SK-N-SH (cell line): ENCODE measurements at regions not wholly inside any gene's neighbourhood (a gene's known extent, or its start where the extent isn't known, plus 50 kb on each side); places are given as distances from the start of the nearest gene placed in this dataset.

Experiments
- CTCF ChIA-PET: fragments of 300-600, 350-600 bp; formaldehyde crosslinking; extraction: SDS; loops from one replicate; lab custom pipeline; 2021; lab: Yijun Ruan, JAX
- POLR2A ChIA-PET: fragments of 350-600 bp; sonication (Branson Sonifier 250); formaldehyde crosslinking; extraction: SDS; loops from one replicate; lab custom pipeline; 2020; ENCODE audit warnings: antibody characterized with exemption, inconsistent platforms; lab: Yijun Ruan, JAX
- DNase-seq: peaks from one replicate; pipeline ENCODE4 v3.0.0; 2012
- H2AFZ ChIP-seq: fragments of 200-600 bp; sonication (generic); 2 replicates; pipeline ENCODE4 v1.8.1; 2016; ENCODE audit warnings: antibody characterized with exemption, mild to moderate bottlenecking, low read depth
- H3F3A ChIP-seq: fragments of 200-600 bp; sonication (generic); replicated peaks from 2 replicates; pipeline ENCODE3; 2016; ENCODE audit warnings: antibody characterized with exemption, mild to moderate bottlenecking; ENCODE audit not compliant: insufficient read depth
- H3K27ac ChIP-seq, 2 experiments: fragments of 200-500 bp in 1 of 2; fragments of 200-600 bp in 1 of 2; sonication (Bioruptor generic) in 1 of 2; sonication (generic), shearing (Covaris generic) in 1 of 2; 2 replicates each; pipeline versions ENCODE4 v1.5.1 to v1.6.1; 2014 to 2016; ENCODE audit warnings: low read depth in 2 of 2, inconsistent platforms in 1 of 2, low read length in 1 of 2, mild to moderate bottlenecking in 1 of 2, mixed read lengths in 1 of 2
- H3K27me3 ChIP-seq: fragments of 200-600 bp; sonication (generic), shearing (Covaris generic); 2 replicates; pipeline ENCODE4 v1.6.1; 2016; ENCODE audit warnings: mixed run types; ENCODE audit not compliant: insufficient read depth
- H3K36me3 ChIP-seq, 2 experiments: fragments of 200-500 bp in 1 of 2; fragments of 200-600 bp in 1 of 2; sonication (Bioruptor generic) in 1 of 2; sonication (generic) in 1 of 2; replicated peaks in 1 of 2; 2 replicates each; pipeline versions ENCODE3 to v1.5.1; 2014 to 2016; ENCODE audit warnings: low read length in 1 of 2, mild to moderate bottlenecking in 1 of 2; ENCODE audit not compliant: insufficient read depth in 2 of 2, control insufficient read depth in 1 of 2
- H3K4me1 ChIP-seq, 2 experiments: fragments of 200-500 bp in 1 of 2; fragments of 200-600 bp in 1 of 2; sonication (Bioruptor generic) in 1 of 2; sonication (generic), shearing (Covaris generic) in 1 of 2; 2 replicates each; pipeline versions ENCODE4 v1.5.1 to v1.6.1; 2014 to 2016; ENCODE audit warnings: low read depth in 1 of 2, low read length in 1 of 2, mixed run types in 1 of 2; ENCODE audit not compliant: insufficient read depth in 2 of 2, control insufficient read depth in 1 of 2
- H3K4me2 ChIP-seq: fragments of 200-600 bp; sonication (generic), shearing (Covaris generic); 2 replicates; pipeline ENCODE4 v1.6.1; 2017; ENCODE audit warnings: mixed run types
- H3K4me3 ChIP-seq, 2 experiments: fragments of 200-500 bp in 1 of 2; fragments of 200-600 bp in 1 of 2; sonication (Bioruptor generic) in 1 of 2; sonication (generic), shearing (Covaris generic) in 1 of 2; 2 replicates each; pipeline versions ENCODE4 v1.5.1 to v1.8.1; 2014 to 2016; ENCODE audit warnings: low read depth in 2 of 2, inconsistent platforms in 1 of 2, low read length in 1 of 2, mild to moderate bottlenecking in 1 of 2, mixed read lengths in 1 of 2, moderate library complexity in 1 of 2
- H3K79me2 ChIP-seq: fragments of 200-600 bp; sonication (generic); 2 replicates; pipeline ENCODE4 v1.8.1; 2017; ENCODE audit warnings: mild to moderate bottlenecking; ENCODE audit not compliant: insufficient read depth
- H3K9ac ChIP-seq: fragments of 200-600 bp; sonication (generic); 2 replicates; pipeline ENCODE4 v1.6.1; 2017; ENCODE audit warnings: mixed run types
- H3K9me2 ChIP-seq: fragments of 200-600 bp; sonication (generic); 2 replicates; pipeline ENCODE4 v1.6.1; 2017; ENCODE audit warnings: mixed run types
- H3K9me3 ChIP-seq: fragments of 200-600 bp; sonication (generic); 2 replicates; pipeline ENCODE4 v1.6.1; 2017; ENCODE audit warnings: mixed run types, mild to moderate bottlenecking, moderate library complexity
- H4K20me1 ChIP-seq: fragments of 200-600 bp; sonication (generic); 2 replicates; pipeline ENCODE4 v1.6.1; 2017; ENCODE audit warnings: mild to moderate bottlenecking, mixed run types; ENCODE audit not compliant: insufficient read depth
- ELF1 ChIP-seq: IDR thresholded peaks from 2 replicates; pipeline ENCODE4 v1.4.0; 2012
- FOXJ3 ChIP-seq: sonication (generic); formaldehyde crosslinking; IDR thresholded peaks from 2 replicates; pipeline ENCODE4 v1.5.1; 2020; ENCODE audit warnings: mild to moderate bottlenecking, missing genetic modification reagents
- FOXM1 ChIP-seq: IDR thresholded peaks from 2 replicates; pipeline ENCODE4 v1.4.0; 2012; ENCODE audit warnings: low read depth, mild to moderate bottlenecking
- JUND ChIP-seq: IDR thresholded peaks from 2 replicates; pipeline ENCODE4 v1.4.0; 2012
- MEF2A ChIP-seq: IDR thresholded peaks from 2 replicates; pipeline ENCODE4 v1.4.0; 2012; ENCODE audit warnings: low read depth, borderline replicate concordance
- NFIC ChIP-seq: IDR thresholded peaks from 2 replicates; pipeline ENCODE4 v1.4.0; 2012; ENCODE audit warnings: borderline replicate concordance
- SMC3 ChIP-seq: IDR thresholded peaks from 2 replicates; pipeline ENCODE4 v1.6.1; 2012; ENCODE audit warnings: low read depth, low read length, improper control_type of control experiment
- TAF1 ChIP-seq: IDR thresholded peaks from 2 replicates; pipeline ENCODE4 v1.6.1; 2012; ENCODE audit warnings: low read depth, mild to moderate bottlenecking, low read length, moderate library complexity, borderline replicate concordance
- TCF12 ChIP-seq: IDR thresholded peaks from 2 replicates; pipeline ENCODE4 v1.4.0; 2012
- YY1 ChIP-seq: IDR thresholded peaks from 2 replicates; pipeline ENCODE4 v1.4.0; 2012; ENCODE audit warnings: low read depth, mild to moderate bottlenecking
- WGBS: methylation state at CpG from one replicate; pipeline ENCODE4 v1.1.6; 2017; ENCODE audit warnings: low lambda C conversion rate; 5-methylcytosine and 5-hydroxymethylcytosine counted together
- TF ChIP-seq, protein P1 (sequence below): IDR thresholded peaks from 2 replicates; pipeline ENCODE4 v1.4.0; 2012; ENCODE audit warnings: low read depth, borderline replicate concordance
- TF ChIP-seq, protein P2 (sequence below): fragments of 200-600 bp; sonication (generic); IDR thresholded peaks from 2 replicates; pipeline ENCODE4 v1.6.1; 2017; ENCODE audit warnings: antibody characterized with exemption, mild to moderate bottlenecking, moderate library complexity

DNA sequence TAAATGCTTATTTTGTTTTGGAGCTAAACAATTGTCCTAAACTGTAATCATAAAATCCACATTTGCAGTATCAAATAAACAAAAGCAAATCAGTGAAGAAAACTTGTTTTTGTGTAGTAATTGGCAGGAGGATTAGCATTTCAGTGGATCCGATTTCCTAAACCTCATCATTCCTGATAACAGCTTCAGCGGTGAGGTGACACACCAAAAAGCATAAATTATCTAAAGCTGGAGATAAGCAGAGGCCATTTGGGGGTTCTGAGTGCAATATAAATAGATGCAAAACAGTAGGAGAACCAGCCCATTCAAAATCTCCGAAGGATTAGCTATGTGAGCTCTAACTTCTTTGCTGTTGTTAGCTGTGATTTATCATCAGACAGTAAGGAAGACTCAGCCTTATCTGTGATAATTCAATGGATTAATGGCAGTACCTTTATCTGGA is 235.8 kb downstream of the EPHA7 start:
- WGBS, result 3% methylated on average over 3 of the region's 3 CpGs
- Histone ChIP-seq H3K4me3 (no peak overlapping the region), H3K9ac (no peak overlapping the region), H3F3A (no peaks in the 10 kb centered on the region), H2AFZ (no peak overlapping the region), H3K9me3 (no peaks in the 10 kb centered on the region), H4K20me1 (no peaks in the 10 kb centered on the region), H3K36me3 (no peaks in the 10 kb centered on the region), H3K4me2 (no peak overlapping the region), H3K27ac (no peak overlapping the region), H3K4me1 (no peaks in the 10 kb centered on the region), H3K79me2 (no peaks in the 10 kb centered on the region), H3K27me3 (no peaks in the 10 kb centered on the region), H3K9me2 (no peaks in the 10 kb centered on the region)
- TF ChIP-seq TAF1 (no peak), FOXJ3 (CRISPR knock-in tag) (no peak), TCF12 (no peak), YY1 (no peak), JUND (no peak), NFIC (no peak), FOXM1 (no peak), SMC3 (no peak)
- TF ChIP-seq, protein P1, sequence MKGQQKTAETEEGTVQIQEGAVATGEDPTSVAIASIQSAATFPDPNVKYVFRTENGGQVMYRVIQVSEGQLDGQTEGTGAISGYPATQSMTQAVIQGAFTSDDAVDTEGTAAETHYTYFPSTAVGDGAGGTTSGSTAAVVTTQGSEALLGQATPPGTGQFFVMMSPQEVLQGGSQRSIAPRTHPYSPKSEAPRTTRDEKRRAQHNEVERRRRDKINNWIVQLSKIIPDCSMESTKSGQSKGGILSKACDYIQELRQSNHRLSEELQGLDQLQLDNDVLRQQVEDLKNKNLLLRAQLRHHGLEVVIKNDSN, result no peak
- TF ChIP-seq, protein P2, sequence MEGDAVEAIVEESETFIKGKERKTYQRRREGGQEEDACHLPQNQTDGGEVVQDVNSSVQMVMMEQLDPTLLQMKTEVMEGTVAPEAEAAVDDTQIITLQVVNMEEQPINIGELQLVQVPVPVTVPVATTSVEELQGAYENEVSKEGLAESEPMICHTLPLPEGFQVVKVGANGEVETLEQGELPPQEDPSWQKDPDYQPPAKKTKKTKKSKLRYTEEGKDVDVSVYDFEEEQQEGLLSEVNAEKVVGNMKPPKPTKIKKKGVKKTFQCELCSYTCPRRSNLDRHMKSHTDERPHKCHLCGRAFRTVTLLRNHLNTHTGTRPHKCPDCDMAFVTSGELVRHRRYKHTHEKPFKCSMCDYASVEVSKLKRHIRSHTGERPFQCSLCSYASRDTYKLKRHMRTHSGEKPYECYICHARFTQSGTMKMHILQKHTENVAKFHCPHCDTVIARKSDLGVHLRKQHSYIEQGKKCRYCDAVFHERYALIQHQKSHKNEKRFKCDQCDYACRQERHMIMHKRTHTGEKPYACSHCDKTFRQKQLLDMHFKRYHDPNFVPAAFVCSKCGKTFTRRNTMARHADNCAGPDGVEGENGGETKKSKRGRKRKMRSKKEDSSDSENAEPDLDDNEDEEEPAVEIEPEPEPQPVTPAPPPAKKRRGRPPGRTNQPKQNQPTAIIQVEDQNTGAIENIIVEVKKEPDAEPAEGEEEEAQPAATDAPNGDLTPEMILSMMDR, result no peak
- CTCF ChIA-PET, result no interaction called here
- no peak for DNase-seq
- POLR2A ChIA-PET, result no interaction called here

DNA sequence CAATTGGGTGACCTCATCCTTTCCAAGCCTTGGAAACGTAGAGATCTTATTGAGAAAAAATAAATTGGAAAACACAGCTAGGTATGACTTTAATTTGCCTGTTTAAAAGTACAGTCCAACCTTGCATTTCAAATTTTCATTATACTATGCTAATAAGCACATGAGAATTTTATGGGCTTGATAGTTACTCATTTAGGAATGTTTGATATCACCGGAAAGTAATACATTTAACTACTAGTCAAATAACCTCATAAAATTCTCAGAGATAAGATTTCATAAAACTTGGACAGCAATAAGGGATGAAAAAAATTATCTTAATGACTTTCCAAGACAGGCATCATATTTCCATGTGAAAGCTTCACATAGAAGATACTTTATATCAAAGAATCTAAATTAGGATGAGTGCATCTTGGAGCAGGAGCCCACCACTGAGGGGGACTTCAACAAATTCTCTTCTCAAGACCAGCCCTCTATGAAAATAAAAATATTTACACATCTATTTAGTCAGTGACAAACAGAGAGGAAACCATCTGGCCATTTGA is 236.3 kb downstream of the EPHA7 start:
- Histone ChIP-seq H3F3A (no peaks in the 10 kb centered on the region), H3K27me3 (no peaks in the 10 kb centered on the region), H3K36me3 (no peaks in the 10 kb centered on the region), H3K9me3 (no peaks in the 10 kb centered on the region), H2AFZ (no peak overlapping the region), H3K4me3 (no peak overlapping the region), H3K4me2 (no peak overlapping the region), H3K4me1 (no peaks in the 10 kb centered on the region), H3K27ac (no peak overlapping the region), H4K20me1 (no peaks in the 10 kb centered on the region), H3K79me2 (no peaks in the 10 kb centered on the region), H3K9me2 (no peaks in the 10 kb centered on the region), H3K9ac (no peak overlapping the region)
- no peak for DNase-seq
- CTCF ChIA-PET, result no interaction called here
- 3% methylated on average over 2 of the region's 2 CpGs for WGBS
- POLR2A ChIA-PET, result no interaction called here
- TF ChIP-seq ELF1 (no peak), MEF2A (no peak)
